Effector CD8-positive, alpha-beta T cell (primary cell): ENCODE measurements at regions not wholly inside any gene's neighbourhood (a gene's known extent, or its start where the extent isn't known, plus 50 kb on each side); places are given as distances from the start of the nearest gene placed in this dataset.
"Not testable (repeated sequence)": the region's sequence is repeated elsewhere in the genome, so short reads cannot be mapped to it uniquely, and the experiment has no call there.

Experiments used
- DNase-seq: peaks from one replicate; lab custom pipeline; 2025; lab: John Stamatoyannopoulos, UW

DNA sequence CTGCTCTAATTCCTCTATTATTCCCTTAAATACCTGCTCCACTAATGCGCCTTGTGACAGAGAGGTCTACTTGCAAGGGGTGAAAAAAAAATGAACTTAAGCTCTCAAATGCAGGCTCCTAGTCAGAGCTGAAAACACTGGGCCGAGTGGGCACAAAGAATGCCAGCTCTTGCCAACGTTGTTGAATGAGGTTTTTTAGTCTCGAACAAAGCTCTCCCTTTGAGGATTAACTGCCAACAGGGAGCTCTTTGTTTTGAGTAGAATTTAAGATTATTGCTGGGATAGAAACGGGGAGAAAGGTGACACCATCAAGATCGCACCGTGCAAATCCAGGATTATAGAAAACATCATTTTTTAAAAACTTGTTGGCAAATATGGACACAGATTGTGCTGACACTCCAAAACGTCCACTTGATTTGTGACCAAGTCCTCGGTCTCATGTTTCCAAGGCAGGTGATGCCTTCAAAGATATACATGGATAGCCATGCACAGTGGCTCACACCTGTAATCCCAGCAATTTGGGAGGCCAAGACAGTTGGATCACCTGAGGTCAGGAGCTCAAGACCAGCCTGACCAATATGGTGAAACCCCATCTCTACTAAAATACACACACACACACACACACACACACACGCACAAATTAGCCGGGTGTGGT is 163.2 kb downstream of the BMP7 start:
- DNase-seq = no peak

- no peak for DNase-seq
These were observed 162.3 kb downstream of the BMP7 start for GRCh38 chr20:57104113-57104512.

GRCh38 chr20:57104651-57105204 is 161.7 kb downstream of the BMP7 start:
- no peak for DNase-seq

GRCh38 chr20:57106030-57106682 is 160.3 kb downstream of the BMP7 start:
- DNase-seq = no peak

DNA sequence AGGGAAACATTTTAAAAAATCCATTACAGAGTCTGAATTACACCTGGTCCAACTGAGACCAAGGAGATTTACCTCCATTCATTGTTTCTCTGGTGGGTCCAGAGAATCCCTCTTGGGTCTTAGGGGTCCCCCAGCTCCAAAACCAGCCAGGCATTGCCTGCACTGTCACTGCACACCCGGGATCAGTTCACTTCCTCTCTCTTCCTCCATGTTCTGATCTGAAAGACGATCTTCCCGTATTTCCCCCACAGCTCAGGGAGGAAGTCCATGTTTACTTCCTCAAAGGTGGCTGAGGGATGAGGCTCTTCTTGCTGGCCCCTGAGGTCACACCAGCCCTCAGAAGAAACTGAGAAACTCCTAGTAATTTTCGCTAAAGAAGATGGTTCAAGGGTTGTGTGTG is 159.7 kb downstream of the BMP7 start:
- DNase-seq = no peak

GRCh38 chr20:57107208-57107607 is 159.2 kb downstream of the BMP7 start:
- DNase-seq = no peak

- DNase-seq = no peak
These were observed 158.2 kb downstream of the BMP7 start for GRCh38 chr20:57108218-57108617.

GRCh38 chr20:57108742-57109570 is 157.5 kb downstream of the BMP7 start:
- no peak for DNase-seq

DNA sequence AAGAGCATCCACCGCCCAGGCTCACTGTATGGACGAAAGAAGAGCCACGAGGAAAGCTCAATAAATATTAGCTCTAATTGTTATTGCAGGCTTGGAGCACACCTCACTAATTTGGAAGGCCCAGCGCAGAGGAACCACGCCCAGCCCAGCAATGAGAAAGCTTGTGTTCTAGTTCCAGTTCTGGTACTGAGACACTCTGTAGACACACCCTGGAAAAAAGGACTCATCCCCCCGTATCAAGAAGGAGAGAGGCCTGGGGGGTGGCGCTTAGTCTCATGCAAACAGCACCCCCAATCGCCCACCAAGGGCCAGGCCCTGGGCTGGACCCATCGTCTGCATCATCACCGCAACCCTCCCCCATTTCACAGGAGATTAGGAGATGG is 156.9 kb downstream of the BMP7 start:
- DNase-seq = no peak

GRCh38 chr20:57110121-57111027 is 156.1 kb downstream of the BMP7 start:
- DNase-seq = not testable (repeated sequence)

DNA sequence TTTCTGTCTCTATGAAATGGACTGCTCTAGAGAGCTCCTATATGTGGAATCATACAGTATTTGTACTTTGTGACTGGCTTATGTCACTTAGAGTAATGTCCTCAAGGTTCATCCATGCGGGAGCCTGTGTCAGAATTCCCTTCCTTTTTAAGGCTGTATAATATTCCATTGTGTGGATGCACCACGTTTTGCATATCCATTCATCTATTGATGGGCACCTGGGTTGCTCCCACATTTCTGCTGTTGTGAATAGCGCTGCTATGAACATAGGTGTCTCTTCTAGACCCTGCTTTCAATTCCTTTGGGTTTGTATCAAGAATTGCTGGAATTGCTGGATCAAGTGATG is 155.4 kb downstream of the BMP7 start:
- no peak for DNase-seq

DNA sequence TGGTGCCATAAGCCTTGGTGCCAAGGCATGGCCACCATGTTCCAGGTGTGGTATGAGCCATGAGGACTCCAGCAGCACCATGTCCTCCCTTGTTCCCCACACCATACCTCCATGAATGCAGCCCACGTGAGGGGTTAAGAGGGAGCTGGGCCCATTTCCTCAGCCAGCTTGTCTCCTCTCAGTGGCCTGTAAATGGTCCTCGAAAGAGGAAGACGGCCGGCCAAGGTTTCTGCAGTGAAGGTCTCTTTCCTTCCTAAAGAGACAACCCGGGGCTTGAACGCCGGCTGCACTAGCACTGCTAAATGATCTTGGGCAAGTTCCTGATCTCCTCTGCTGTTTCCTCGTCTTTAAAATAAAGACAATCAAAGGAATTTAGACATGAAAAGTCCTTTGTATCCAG is 154.0 kb downstream of the BMP7 start:
- DNase-seq = no peak

DNA sequence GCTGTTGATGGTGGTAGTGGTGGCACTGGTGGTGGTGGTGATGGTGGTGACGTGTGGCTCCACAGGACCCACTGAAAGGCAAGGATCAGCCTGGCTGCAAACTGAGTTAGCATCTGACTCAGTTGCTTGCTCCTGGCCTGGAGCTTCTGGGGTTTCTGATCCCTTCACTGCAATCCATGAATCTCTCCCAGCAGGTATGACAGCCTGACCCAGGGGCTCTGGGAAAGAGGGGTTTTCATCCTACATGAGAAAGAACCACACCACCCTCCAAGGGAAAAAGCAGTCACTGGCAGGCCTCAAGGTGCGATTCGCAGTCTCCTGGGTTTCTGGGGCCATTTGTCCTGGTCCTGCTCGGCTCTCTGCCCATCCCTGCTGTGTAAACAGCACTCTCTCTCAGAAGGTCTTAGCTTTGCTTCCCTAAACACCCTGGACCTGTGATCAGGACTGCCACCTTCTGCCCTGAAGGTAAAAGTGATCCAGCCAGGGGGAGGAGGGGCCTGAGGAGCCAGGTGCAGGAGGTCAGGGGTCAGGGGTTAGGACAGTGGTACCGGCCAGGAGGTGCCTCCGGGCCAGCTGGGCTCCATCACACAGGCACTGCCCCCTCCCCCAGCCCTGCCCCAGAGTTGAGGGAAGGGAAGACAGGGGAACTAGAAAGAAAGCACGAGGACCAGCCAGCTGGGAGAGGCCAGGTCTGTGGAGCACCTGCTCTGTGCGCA is 152.0 kb downstream of the BMP7 start:
- DNase-seq = no peak

DNA sequence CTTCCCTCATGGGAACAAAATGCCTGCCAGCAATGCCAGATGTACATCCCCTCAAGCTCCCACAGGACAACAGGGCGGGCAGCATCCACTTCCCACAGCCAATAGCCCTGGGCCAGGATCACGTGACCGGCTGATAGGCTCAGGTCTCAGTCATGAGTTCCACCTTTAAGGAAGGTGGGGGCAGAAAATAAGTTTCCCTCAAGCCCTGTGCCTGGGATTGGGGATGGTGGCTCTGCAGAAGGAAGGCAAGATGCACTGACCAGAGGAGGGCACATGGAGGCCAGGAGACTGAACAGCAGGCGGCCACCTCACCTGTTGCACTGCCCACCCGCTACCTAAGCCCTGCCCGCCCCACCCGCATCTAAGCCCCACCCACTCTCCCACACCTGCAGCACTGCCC is 149.1 kb downstream of the BMP7 start:
- DNase-seq = no peak

DNA sequence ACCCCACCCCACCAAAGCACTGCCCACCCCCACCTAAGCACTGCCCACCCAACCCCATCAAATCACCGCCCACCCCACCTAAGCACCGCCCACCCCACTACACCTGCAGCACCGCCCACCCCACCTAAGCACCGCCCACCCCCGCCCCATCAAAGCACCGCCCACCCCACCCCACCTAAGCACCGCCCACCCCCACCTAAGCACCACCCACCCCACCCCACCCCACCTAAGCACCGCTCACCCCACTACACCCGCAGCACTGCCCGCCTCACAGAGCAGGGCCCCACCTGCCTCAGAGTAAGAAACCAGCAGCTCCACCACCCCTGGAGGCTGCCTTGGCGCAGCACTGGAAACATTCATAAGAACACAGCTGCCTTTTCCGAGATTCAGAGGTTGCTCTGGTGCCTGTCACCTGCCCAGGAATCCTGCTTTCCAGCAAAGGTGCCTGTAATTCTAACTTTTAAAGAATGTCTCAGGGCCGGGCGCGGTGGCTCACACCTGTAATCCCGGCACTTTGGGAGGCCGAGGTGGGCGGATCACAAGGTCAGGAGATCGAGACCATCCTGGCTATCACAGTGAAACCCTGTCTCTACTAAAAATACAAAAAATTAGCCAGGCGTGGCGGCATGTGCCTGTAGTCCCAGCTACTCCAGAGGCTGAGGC is 148.2 kb downstream of the BMP7 start:
- no peak for DNase-seq
